LHCN-M2 (cell line): ENCODE measurements at regions not wholly inside any gene's neighbourhood (a gene's known extent, or its start where the extent isn't known, plus 50 kb on each side); places are given as distances from the start of the nearest gene placed in this dataset.

ENCODE experiments used
- DNase-seq: peaks from one replicate; pipeline ENCODE4 v3.0.0-alpha.2; 2012; ENCODE audit warnings: low read depth

GRCh38 chrX:39845233-39845632 is 252.5 kb downstream of the BCOR start:
- no peak for DNase-seq

- DNase-seq, result no peak
Measured at GRCh38 chrX:39846460-39846859, 251.3 kb downstream of the BCOR start.

GRCh38 chrX:39848243-39848642 is 249.5 kb downstream of the BCOR start:
- peak; percentile 61 for DNase-seq

GRCh38 chrX:39848900-39849299 is 248.9 kb downstream of the BCOR start:
- DNase-seq, result peak; percentile 85

- no peak for DNase-seq
Measured at GRCh38 chrX:39850209-39850608, 247.5 kb downstream of the BCOR start.

- DNase-seq, result peak; percentile 53
Measured at GRCh38 chrX:39850630-39851152, 247.1 kb downstream of the BCOR start.

- DNase-seq, result no peak
Measured at GRCh38 chrX:39851745-39852455, 245.9 kb downstream of the BCOR start.

GRCh38 chrX:39852491-39852890 is 245.3 kb downstream of the BCOR start:
- DNase-seq, result no peak

- DNase-seq, result peak; percentile 8
Measured at GRCh38 chrX:39853417-39854030, 244.2 kb downstream of the BCOR start.

- no peak for DNase-seq
Measured at GRCh38 chrX:39854772-39855747, 242.7 kb downstream of the BCOR start.

GRCh38 chrX:39855748-39856129 is 242.0 kb downstream of the BCOR start:
- DNase-seq, result peak; percentile 66

- no peak for DNase-seq
Measured at GRCh38 chrX:39856472-39857121, 241.2 kb downstream of the BCOR start.

- no peak for DNase-seq
Measured at GRCh38 chrX:39857780-39858179, 240.0 kb downstream of the BCOR start.

- peak; percentile 82 for DNase-seq
Measured at GRCh38 chrX:39859991-39860861, 237.5 kb downstream of the BCOR start.

- no peak for DNase-seq
Measured at GRCh38 chrX:39862963-39863362, 234.8 kb downstream of the BCOR start.

- DNase-seq, result no peak
Measured at GRCh38 chrX:39866229-39866628, 231.5 kb downstream of the BCOR start.

GRCh38 chrX:39869846-39870601 is 227.7 kb downstream of the BCOR start:
- DNase-seq, result peak; percentile 42

GRCh38 chrX:39871648-39872047 is 226.1 kb downstream of the BCOR start:
- DNase-seq, result no peak

GRCh38 chrX:39873117-39873516 is 224.6 kb downstream of the BCOR start:
- no peak for DNase-seq
